ENCODE measurements at regions not wholly inside any gene's neighbourhood (a gene's known extent, or its start where the extent isn't known, plus 50 kb on each side); places are given as distances from the start of the nearest gene placed in this dataset.
"Not testable (repeated sequence)": the region's sequence is repeated elsewhere in the genome, so short reads cannot be mapped to it uniquely, and the experiment has no call there.

GRCh38 chr11:104704146-104704830 is 194.0 kb downstream of the CASP12 start:
- DNase-seq (ENCODE audit: low read depth): no peak

GRCh38 chr11:104700609-104701008 is 197.7 kb downstream of the CASP12 start:
- DNase-seq (ENCODE audit: low read depth): peak; percentile 77

GRCh38 chr11:104699981-104700380 is 198.3 kb downstream of the CASP12 start:
- no peak for DNase-seq (ENCODE audit: low read depth)

- DNase-seq (ENCODE audit: low read depth): no peak
Measured at GRCh38 chr11:104695065-104695463, 203.2 kb downstream of the CASP12 start.

- DNase-seq (ENCODE audit: low read depth): peak; percentile 45
Measured at GRCh38 chr11:104694259-104695064, 203.8 kb downstream of the CASP12 start.

- no peak for DNase-seq (ENCODE audit: low read depth)
Measured at GRCh38 chr11:104692751-104693150, 205.5 kb downstream of the CASP12 start.

GRCh38 chr11:104691129-104691528 is 207.1 kb downstream of the CASP12 start:
- no peak for DNase-seq (ENCODE audit: low read depth)

GRCh38 chr11:104690241-104690640 is 208.0 kb downstream of the CASP12 start:
- no peak for DNase-seq (ENCODE audit: low read depth)

- DNase-seq (ENCODE audit: low read depth): no peak
Measured at GRCh38 chr11:104688731-104689130, 209.5 kb downstream of the CASP12 start.

GRCh38 chr11:104682206-104682605 is 216.1 kb downstream of the CASP12 start:
- DNase-seq (ENCODE audit: low read depth): no peak

GRCh38 chr11:104679258-104679657 is 219.0 kb downstream of the CASP12 start:
- DNase-seq (ENCODE audit: low read depth): no peak

GRCh38 chr11:104678408-104678807 is 219.9 kb downstream of the CASP12 start:
- DNase-seq (ENCODE audit: low read depth): no peak

GRCh38 chr11:104677069-104677468 is 221.2 kb downstream of the CASP12 start:
- not testable (repeated sequence) for DNase-seq (ENCODE audit: low read depth)

- DNase-seq (ENCODE audit: low read depth): no peak
Measured at GRCh38 chr11:104672897-104673296, 225.4 kb downstream of the CASP12 start.

GRCh38 chr11:104668797-104669463 is 229.3 kb downstream of the CASP12 start:
- DNase-seq (ENCODE audit: low read depth): peak; percentile 54

GRCh38 chr11:104666624-104667023 is 231.6 kb downstream of the CASP12 start:
- no peak for DNase-seq (ENCODE audit: low read depth)

GRCh38 chr11:104665641-104666040 is 232.6 kb downstream of the CASP12 start:
- DNase-seq (ENCODE audit: low read depth): no peak

- no peak for DNase-seq (ENCODE audit: low read depth)
Measured at GRCh38 chr11:104663190-104664140, 234.8 kb downstream of the CASP12 start.

GRCh38 chr11:104661901-104662300 is 236.4 kb downstream of the CASP12 start:
- no peak for DNase-seq (ENCODE audit: low read depth)

- DNase-seq (ENCODE audit: low read depth): no peak
Measured at GRCh38 chr11:104661471-104661870, 236.8 kb downstream of the CASP12 start.

GRCh38 chr11:104658177-104658576 is 240.1 kb downstream of the CASP12 start:
- no peak for DNase-seq (ENCODE audit: low read depth)

GRCh38 chr11:104657083-104657482 is 241.2 kb downstream of the CASP12 start:
- DNase-seq (ENCODE audit: low read depth): no peak
